NCI-H510A treated with DMSO at 0.1 percent for 48 hours (cell line): ENCODE measurements at regions not wholly inside any gene's neighbourhood (a gene's known extent, or its start where the extent isn't known, plus 50 kb on each side); places are given as distances from the start of the nearest gene placed in this dataset.

Experiments used
- DNase-seq: peaks from one replicate; lab custom pipeline; 2025; lab: John Stamatoyannopoulos, UW

- DNase-seq = no peak
Measured at GRCh38 chr14:101135796-101136742, 232.5 kb upstream of the RTL1 start.

GRCh38 chr14:101137234-101137633 is 233.7 kb upstream of the RTL1 start:
- no peak for DNase-seq

- DNase-seq = no peak
Measured at GRCh38 chr14:101147848-101148247, 244.3 kb upstream of the RTL1 start.

GRCh38 chr14:101150039-101150610 is 246.6 kb upstream of the RTL1 start:
- DNase-seq = no peak

GRCh38 chr14:101151226-101151926 is 247.9 kb upstream of the RTL1 start:
- no peak for DNase-seq

- no peak for DNase-seq
Measured at GRCh38 chr14:101151927-101152305, 248.4 kb upstream of the RTL1 start.

- no peak for DNase-seq
Measured at GRCh38 chr14:101152855-101153254, 249.3 kb upstream of the RTL1 start.

- no peak for DNase-seq
Measured at GRCh38 chr14:101153691-101154090, 250.2 kb upstream of the RTL1 start.

GRCh38 chr14:101155575-101155974 is 252.1 kb upstream of the RTL1 start:
- DNase-seq = no peak

GRCh38 chr14:101167428-101167827 is 263.9 kb upstream of the RTL1 start:
- DNase-seq = no peak

GRCh38 chr14:101169267-101169666 is 265.7 kb upstream of the RTL1 start:
- no peak for DNase-seq

- DNase-seq = no peak
Measured at GRCh38 chr14:101171650-101172049, 268.1 kb upstream of the RTL1 start.

GRCh38 chr14:101173698-101174521 is 270.4 kb upstream of the RTL1 start:
- no peak for DNase-seq

GRCh38 chr14:101174522-101174838 is 271.0 kb upstream of the RTL1 start:
- peak; percentile 78 for DNase-seq

GRCh38 chr14:101174980-101175606 is 271.6 kb upstream of the RTL1 start:
- DNase-seq = peak; percentile 68

- peak; percentile 44 for DNase-seq
Measured at GRCh38 chr14:101175731-101176534, 272.4 kb upstream of the RTL1 start.

- DNase-seq = no peak
Measured at GRCh38 chr14:101176535-101177205, 273.1 kb upstream of the RTL1 start.

- no peak for DNase-seq
Measured at GRCh38 chr14:101177301-101177971, 273.9 kb upstream of the RTL1 start.

GRCh38 chr14:101178184-101179072 is 274.9 kb upstream of the RTL1 start:
- no peak for DNase-seq
